GM18951 (cell line): ENCODE measurements at regions not wholly inside any gene's neighbourhood (a gene's known extent, or its start where the extent isn't known, plus 50 kb on each side); places are given as distances from the start of the nearest gene placed in this dataset.

Experiments used
- POLR2A ChIP-seq: IDR thresholded peaks from 4 replicates; pipeline ENCODE4 v1.6.1; 2011; ENCODE audit warnings: mild to moderate bottlenecking; ENCODE audit not compliant: insufficient read length, insufficient read depth; ENCODE audit errors: extremely low read depth
- in situ Hi-C: fragments of 300-500 bp; cut with MboI; formaldehyde crosslinking; loops from one replicate; pipeline ENCODE4 v1.12.0; 2022; ENCODE audit warnings: low sequenced_read_pairs, mixed read lengths, inconsistent platforms; ENCODE audit not compliant: unreplicated experiment

DNA sequence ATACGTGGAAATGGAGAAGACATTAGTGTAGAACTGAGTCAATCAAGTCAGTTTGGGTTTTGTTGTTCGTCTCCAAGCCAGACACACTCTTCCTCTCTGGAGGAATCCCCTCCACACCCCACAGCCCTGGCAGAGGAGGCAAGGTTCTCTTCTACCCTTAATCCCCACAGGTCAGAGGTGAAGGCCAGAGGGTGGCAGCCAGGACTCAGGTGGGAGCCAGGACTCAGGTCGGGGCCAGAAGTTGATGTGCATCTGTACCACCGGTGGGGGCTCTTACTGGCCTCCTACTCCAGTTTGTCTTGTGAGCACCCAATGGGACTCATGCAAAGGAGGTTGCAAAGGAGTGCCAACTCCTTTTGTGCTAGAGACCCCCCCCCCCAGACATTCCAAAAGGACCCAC is 126.4 kb downstream of the TBXT start:
- in situ Hi-C loops: no loop called here
- no peak for TF ChIP-seq POLR2A

- no peak for TF ChIP-seq POLR2A
- in situ Hi-C loops: no loop called here
Observed at GRCh38 chr6:166040292-166040691, 127.4 kb downstream of the TBXT start.

DNA sequence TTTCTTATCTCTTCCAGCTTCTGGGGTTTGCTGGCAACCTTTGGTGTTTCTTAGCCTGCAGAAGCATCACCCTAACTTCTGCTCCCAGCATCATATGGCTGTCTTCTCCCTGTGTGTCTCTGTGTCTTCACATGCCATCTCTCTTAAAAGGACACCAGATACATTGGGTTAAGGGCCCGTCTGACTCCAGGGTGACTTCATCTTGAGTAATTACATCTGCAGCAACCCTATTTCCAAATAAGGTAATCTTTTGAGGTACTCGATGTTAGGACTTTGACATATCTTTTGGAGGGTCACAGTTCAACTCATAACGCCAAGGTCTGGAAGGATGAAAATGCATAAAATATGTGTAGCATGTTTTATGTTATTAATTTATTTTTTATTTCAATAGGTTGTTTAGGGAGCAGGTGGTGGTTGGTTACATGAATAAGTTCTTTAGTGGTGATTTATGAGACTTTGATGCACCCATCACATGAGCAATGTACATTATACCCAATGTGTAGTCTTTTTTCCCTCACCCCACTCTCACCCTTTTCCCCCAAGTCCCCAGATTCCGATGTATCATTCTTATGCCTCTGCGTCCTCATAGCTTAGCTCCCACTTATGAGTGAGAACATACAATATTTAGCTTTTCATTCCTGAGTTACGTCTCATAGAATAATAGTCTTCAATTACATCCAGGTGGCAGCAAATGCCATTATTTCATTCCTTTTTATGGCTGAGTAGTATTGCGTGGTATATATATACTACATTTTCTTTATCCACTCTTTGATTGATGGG is 131.1 kb downstream of the TBXT start:
- in situ Hi-C loops: no loop called here
- no peak for TF ChIP-seq POLR2A

DNA sequence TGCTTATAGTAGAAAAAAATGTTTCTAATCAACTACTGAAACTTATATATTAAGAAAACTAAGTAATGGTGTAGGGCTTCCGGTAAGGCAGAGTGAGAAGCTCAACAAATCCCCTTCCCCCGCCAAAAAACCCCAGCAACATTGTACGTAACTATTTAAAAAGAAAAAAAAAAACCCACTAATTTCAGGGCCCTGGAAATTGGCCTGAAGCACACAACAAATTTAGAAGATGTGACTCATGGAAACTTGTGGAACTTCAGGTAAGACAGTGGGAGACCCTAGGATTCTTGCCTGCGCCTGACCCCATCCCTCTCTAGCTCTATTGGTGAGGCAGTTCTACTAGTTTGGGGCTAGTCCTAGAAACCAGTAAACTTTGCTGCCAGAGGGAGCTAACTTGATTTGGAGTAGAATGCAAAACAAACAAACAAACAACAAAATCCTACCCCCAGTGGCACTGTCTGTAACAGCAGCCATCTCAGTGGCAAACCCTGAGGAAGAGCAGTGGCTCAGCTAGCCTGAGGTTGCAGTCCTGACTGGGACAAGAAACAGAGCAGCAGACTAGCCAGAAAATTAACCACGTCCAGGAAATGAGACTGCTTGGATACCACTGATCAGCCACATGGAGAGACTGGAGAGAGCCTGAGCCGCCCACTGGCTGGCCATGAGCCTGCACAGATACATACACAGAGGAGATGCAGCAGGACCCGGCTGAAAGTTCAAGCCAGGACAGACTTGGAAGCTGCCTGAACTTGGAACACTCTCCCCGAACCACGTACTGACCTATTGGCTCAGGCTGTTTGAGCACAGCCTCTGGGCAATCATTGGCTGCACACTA is 135.1 kb downstream of the TBXT start:
- in situ Hi-C loops: no loop called here
- TF ChIP-seq POLR2A: no peak

DNA sequence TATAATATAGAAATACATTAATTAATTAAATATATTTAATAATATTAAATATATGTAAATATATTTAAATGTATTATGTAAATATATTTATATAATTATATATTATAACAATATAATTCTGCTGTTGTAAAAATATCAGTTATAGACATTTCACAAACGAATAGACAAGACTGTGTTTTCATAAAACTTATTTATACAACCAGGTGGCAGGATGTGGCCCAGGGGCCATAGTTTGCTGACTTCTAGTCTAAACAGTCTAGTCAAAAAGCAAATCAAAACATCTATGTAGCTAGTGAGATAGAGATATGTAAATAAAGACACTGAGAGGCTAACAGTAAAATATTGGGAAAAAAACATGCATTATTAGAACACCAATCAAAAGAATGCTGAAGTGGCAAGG is 136.4 kb downstream of the TBXT start:
- TF ChIP-seq POLR2A: no peak
- in situ Hi-C loops: no loop called here

GRCh38 chr6:166029506-166029905 is 138.1 kb downstream of the TBXT start:
- in situ Hi-C loops: no loop called here
- no peak for TF ChIP-seq POLR2A

DNA sequence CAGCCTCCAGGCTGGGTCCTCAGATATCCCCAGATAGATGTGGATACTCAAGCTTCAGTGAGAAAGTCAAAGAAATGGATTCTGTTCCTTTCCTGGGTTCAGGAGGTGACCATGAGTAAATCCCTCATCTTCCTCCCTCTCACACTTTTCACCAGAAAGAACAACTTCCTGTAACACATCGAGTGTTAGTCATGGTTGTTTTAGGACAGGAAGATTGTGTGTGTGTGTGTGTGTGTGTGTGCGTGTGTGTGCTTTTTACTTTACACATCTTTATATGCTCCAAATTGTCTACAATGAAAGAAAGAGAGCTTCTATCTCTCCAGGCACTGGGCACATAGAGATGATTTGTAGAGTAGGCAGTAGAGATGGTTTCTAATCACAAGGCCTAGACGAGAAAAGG is 139.9 kb downstream of the TBXT start:
- no peak for TF ChIP-seq POLR2A
- in situ Hi-C loops: no loop called here

GRCh38 chr6:166026586-166027126 is 141.0 kb downstream of the TBXT start:
- TF ChIP-seq POLR2A: no peak
- in situ Hi-C loops: no loop called here

DNA sequence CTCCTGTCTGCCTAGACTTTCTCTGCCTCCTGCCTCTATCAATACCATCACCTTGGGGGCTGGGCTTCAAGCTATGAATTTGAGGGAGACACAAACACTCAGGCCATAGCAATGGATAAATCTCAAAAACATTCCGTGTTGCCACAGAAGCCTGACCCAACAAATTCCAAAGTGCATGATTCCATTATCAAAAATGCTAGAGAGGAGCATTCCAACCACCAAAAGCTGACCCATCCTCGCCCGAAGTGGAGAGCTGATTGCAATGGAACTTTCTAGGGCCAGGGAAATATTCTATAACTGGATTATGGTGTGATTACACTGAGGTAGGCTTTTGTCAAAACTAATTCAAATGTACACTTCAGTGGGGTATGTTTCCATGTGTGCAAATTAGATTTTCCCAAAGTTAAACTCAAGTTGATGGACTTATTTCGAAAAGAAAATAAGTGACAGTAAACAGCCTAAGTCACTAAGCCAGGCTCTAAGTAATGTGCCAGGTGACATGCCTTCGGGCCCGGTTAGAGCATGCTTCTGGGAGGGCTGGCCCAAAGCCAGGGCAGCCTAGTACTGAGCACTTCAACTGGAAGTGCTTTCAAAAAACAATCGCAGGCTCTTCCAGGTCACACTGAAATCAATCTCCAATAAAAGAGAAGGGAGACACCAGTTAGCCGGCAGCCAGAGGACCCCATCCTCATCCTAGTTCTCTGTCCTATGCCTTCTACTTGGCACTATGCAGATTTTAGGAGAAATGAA is 142.3 kb downstream of the TBXT start:
- TF ChIP-seq POLR2A: no peak
- in situ Hi-C loops: no loop called here

GRCh38 chr6:166024252-166024651 is 143.4 kb downstream of the TBXT start:
- in situ Hi-C loops: no loop called here
- TF ChIP-seq POLR2A: no peak

GRCh38 chr6:166023273-166023989 is 144.2 kb downstream of the TBXT start:
- TF ChIP-seq POLR2A: no peak
- in situ Hi-C loops: no loop called here

GRCh38 chr6:166021429-166021828 is 146.2 kb downstream of the TBXT start:
- no peak for TF ChIP-seq POLR2A
- in situ Hi-C loops: no loop called here
